ENCODE measurements at regions not wholly inside any gene's neighbourhood (a gene's known extent, or its start where the extent isn't known, plus 50 kb on each side); places are given as distances from the start of the nearest gene placed in this dataset.

DNA sequence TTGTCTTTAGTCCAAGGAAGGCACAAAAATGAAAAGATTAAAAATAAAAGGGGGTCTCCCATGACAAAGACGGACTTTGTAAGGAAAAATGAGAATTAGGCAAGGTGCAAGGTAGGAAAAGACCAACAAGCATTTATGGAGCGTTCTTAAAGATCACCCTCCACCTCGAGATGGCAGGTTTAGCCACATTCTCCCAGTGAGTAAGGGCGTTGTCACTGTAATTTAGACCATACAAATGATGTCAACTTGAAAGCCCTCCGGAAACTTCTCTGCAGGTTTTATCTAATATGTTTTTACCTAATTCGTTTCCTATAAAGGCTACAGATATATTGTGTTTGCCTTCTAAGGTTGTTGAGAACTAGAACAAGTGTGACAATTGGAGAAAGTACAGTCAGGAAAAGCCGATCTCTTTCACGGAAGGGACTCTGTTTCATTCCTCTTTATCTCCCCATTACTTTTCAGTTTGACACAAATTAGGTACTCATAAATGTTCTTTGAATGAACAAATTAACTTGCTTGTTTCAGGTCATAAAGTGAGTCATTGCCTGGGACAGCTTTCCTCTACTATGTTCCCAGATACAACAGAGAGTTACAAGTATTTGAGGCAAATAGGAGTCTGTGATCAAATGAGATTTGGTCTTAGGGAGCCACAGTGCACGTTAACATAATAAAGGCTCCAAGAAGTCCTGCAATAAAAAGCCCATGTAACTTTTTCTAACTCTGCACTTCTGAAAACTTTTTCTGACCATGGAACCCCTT, 102.6 kb upstream of the HABP2 start:
- Histone ChIP-seq H3K4me3 (no peak overlapping the region), H3K27ac (no peak overlapping the region)

GRCh38 chr10:113450906-113451305, 101.9 kb upstream of the HABP2 start:
- no peak overlapping the region for H3K4me3 ChIP-seq
- H3K27ac ChIP-seq: no peak overlapping the region

GRCh38 chr10:113452146-113452845, 100.6 kb upstream of the HABP2 start:
- Histone ChIP-seq H3K27ac (no peak overlapping the region), H3K4me3 (no peak overlapping the region)

DNA sequence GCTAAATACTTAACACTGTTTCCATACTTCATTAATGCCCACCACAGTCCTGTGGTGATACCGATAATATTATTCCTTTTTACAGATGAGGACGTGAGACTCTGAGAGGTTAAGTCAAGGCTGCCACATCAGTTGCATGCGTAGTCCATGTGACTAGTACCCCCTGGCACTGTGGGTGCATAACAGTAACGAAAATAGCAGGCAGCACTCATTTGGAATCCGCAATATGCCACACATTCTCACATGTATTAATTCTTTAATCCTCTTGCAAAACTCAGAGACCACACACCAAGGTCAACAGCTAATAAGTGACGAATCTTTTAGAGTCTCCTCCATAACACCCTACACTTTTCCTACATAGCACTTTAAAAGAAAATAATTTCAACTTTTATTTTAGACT, 99.5 kb upstream of the HABP2 start:
- Histone ChIP-seq H3K27ac (no peak overlapping the region), H3K4me3 (no peak overlapping the region)

DNA sequence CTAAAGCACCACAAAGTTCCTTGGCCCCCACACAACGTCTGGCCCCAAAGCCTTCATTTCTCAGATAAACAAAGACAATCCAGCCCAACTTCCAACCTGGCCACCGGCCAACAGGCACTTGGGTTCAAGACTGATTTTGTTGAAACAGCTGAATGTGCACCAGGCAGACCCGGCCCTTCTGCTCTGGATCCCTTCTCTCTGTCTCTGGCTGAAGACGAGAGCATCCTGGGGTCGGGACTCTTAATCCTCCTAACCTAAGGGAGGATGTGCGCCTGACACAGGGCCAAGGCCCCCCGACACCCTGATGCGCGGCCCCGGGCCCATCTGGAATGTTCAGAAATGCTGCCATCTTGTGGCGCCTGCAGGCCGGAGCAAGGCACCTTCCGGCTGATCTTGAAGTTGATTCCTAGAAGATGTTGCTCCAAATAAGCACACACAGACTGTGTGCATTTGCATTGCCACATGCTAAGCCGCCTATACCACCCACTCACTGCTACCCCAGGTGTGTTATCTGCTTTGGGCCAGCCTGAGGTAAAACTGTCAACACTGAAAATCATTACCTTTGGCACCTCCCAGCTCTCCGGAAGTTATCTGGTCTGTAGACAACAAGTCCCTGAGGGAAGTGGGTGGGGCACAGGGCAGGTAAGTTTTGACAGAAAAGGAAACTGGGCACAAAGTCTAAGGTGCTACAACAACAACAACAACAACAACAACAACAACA, 98.4 kb upstream of the HABP2 start:
- no peak overlapping the region for H3K4me3 ChIP-seq
- no peak overlapping the region for H3K27ac ChIP-seq

DNA sequence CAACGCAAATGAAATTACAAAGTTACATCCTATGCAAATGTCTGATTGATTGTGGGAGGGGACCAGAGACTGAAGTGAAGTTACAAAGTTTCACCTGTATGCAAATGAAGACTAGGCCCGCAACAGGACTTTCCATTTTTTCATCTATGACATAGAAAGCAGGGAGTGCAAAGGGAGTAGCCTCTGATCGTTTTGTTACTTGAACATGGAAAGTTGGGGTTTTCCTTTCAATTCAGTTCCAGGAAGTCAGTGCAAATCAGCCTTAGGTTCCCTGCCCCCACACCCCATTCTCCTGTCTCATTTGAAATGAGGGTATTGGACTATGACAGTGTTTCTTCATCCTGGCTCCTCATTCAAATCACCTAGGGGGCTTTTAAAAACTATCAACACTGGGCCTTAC, 96.9 kb upstream of the HABP2 start:
- H3K27ac ChIP-seq: no peak overlapping the region
- no peak overlapping the region for H3K4me3 ChIP-seq

DNA sequence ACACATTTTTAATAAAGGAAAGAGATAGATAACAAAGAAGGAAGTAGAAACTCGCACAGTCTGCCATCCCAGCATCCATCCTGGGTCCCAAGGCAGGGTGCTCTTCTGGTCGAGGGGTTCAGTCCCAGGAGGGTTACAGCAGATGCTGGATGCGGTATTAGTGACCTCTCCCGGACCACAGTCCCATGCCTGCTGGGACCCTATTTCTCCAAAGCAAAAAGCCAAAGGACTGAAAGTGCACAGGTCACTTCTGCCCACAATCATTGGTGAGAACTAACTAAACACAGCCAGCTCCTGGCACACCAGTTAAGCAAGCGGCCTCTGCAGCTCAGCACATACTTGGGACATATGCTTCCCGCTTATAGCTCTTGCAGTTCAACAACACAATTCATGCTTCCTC, 96.1 kb upstream of the HABP2 start:
- Histone ChIP-seq H3K4me3 (no peak overlapping the region), H3K27ac (no peak overlapping the region)

GRCh38 chr10:113457408-113457807, 95.4 kb upstream of the HABP2 start:
- H3K4me3 ChIP-seq: no peak overlapping the region
- no peak overlapping the region for H3K27ac ChIP-seq

- Histone ChIP-seq H3K4me3 (no peak overlapping the region), H3K27ac (no peak overlapping the region)
These were observed 94.4 kb upstream of the HABP2 start for GRCh38 chr10:113458451-113458850.

DNA sequence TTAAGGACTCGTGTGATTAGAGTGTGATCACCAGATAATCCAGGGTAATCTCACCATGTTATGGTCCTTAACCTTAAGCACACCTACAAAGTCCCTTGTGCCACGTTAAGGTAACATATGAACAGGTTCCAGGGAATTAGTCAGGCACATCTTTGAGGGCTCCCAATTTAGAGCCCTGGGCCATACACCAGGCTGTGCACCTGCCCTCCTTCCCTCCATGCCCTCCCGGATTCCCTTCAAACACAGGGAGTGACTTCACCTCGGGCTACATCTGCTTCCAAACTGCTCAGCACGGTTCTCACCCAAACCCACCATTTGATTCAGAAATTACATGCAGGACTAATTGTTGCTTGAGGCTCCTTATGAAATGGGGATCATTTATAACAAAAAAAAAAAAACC, 93.9 kb upstream of the HABP2 start:
- Histone ChIP-seq H3K27ac (no peak overlapping the region), H3K4me3 (no peak overlapping the region)

GRCh38 chr10:113459626-113460280, 93.1 kb upstream of the HABP2 start:
- no peak overlapping the region for H3K4me3 ChIP-seq
- H3K27ac ChIP-seq: no peak overlapping the region

DNA sequence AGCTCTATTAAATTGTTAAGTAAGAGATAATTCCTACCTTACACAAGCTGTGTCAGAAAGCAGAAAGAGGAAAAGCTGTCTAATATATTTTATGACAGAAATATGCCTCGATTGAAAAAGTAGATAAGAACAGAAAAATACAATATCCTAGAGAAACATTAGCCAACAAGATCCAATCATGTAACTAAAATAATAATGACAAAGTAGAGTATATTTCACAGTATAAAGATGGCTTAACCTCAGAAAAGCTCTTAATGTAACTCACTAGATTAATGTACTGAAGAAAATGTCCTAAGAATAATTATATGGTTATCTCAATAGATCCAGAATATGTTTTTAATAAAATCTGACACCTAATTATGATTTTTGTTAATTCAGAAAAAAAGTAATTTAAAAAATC, 89.8 kb upstream of the HABP2 start:
- Histone ChIP-seq H3K27ac (no peak overlapping the region), H3K4me3 (no peak overlapping the region)

- no peak overlapping the region for H3K4me3 ChIP-seq
- H3K27ac ChIP-seq: no peak overlapping the region
These were observed 89.1 kb upstream of the HABP2 start for GRCh38 chr10:113463777-113464176.

GRCh38 chr10:113469796-113470195, 83.1 kb upstream of the HABP2 start:
- no peak overlapping the region for H3K4me3 ChIP-seq
- H3K27ac ChIP-seq: no peak overlapping the region

GRCh38 chr10:113470372-113471240, 82.2 kb upstream of the HABP2 start:
- Histone ChIP-seq H3K4me3 (no peak overlapping the region), H3K27ac (no peak overlapping the region)

- no peak overlapping the region for H3K27ac ChIP-seq
These were observed 81.4 kb upstream of the HABP2 start for GRCh38 chr10:113471241-113471996.

DNA sequence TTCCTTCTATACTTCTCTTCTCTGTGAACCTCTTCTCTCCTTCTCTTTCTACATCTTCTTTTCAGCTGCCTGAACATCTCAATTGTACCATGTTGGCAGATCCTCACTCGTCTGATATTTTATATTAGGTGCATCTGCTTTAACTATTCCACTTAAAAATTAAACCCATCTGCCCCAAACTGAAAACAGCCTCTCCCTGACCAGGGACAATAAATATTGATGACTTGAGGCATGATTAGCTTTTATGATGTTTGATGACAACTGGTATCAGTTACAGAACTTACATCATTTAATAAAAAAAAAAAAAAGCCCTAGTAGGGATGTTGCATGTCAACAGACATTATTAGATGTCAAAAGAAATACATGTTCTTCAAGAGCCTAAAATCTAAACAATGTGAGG, 79.8 kb upstream of the HABP2 start:
- H3K27ac ChIP-seq: peak overlapping the region in 3 of 21 experiments; percentile 29 to 55 (median 35)
- no peak overlapping the region for H3K4me3 ChIP-seq

More at GRCh38 chr10:113471241-113471996, 81.4 kb upstream of the HABP2 start:
- no peak overlapping the region for H3K4me3 ChIP-seq

GRCh38 chr10:113473851-113474250, 79.0 kb upstream of the HABP2 start:
- peak overlapping the region in 2 of 21 experiments; percentile 35 to 64 for H3K27ac ChIP-seq

GRCh38 chr10:113474752-113475151, 78.1 kb upstream of the HABP2 start:
- peak overlapping the region in 3 of 21 experiments; percentile 2 to 64 (median 45) for H3K27ac ChIP-seq
- no peak overlapping the region for H3K4me3 ChIP-seq

More at GRCh38 chr10:113473851-113474250, 79.0 kb upstream of the HABP2 start:
- H3K4me3 ChIP-seq: no peak overlapping the region
